Keratinocyte (primary cell): ENCODE measurements at regions not wholly inside any gene's neighbourhood (a gene's known extent, or its start where the extent isn't known, plus 50 kb on each side); places are given as distances from the start of the nearest gene placed in this dataset.

Experiments used
- CTCF ChIP-seq, 3 experiments: IDR thresholded peaks in 1 of 3; conservative IDR thresholded peaks in 1 of 3; optimal IDR thresholded peaks in 1 of 3; 2 replicates in 2 of 3; 3 replicates in 1 of 3; pipeline versions ENCODE3 to v1.5.1; 2011; ENCODE audit warnings: low read length in 3 of 3, mild to moderate bottlenecking in 3 of 3, moderate library complexity in 2 of 3, control low read depth in 1 of 3, inconsistent platforms in 1 of 3; ENCODE audit not compliant: insufficient read depth in 2 of 3; ENCODE audit errors: extremely low read depth in 1 of 3
- EZH2 ChIP-seq: IDR thresholded peaks from one replicate; pipeline ENCODE4 v1.6.1; 2012; ENCODE audit warnings: inconsistent platforms, mild to moderate bottlenecking, low read length, moderate library complexity

- TF ChIP-seq EZH2 (no peak), CTCF (optimal IDR thresholded peaks at IDR 0.05 in 1 of 3, IDR thresholded peaks at IDR 0.05 in 1 of 3, conservative IDR thresholded peaks at IDR 0.05 in 1 of 3; ENCODE audit: extremely low read depth in 1 of 3, insufficient read depth in 2 of 3, low read length in 3 of 3) (no peak)
Measured at GRCh38 chr6:9943986-9944385, 470.9 kb downstream of the TFAP2A start.
